ENCODE measurements at regions not wholly inside any gene's neighbourhood (a gene's known extent, or its start where the extent isn't known, plus 50 kb on each side); places are given as distances from the start of the nearest gene placed in this dataset.
A peak's percentile ranks its signal among the peaks of the same experiment; 100 is the strongest.
"Not testable (repeated sequence)": the region's sequence is repeated elsewhere in the genome, so short reads cannot be mapped to it uniquely, and the experiment has no call there.

DNA sequence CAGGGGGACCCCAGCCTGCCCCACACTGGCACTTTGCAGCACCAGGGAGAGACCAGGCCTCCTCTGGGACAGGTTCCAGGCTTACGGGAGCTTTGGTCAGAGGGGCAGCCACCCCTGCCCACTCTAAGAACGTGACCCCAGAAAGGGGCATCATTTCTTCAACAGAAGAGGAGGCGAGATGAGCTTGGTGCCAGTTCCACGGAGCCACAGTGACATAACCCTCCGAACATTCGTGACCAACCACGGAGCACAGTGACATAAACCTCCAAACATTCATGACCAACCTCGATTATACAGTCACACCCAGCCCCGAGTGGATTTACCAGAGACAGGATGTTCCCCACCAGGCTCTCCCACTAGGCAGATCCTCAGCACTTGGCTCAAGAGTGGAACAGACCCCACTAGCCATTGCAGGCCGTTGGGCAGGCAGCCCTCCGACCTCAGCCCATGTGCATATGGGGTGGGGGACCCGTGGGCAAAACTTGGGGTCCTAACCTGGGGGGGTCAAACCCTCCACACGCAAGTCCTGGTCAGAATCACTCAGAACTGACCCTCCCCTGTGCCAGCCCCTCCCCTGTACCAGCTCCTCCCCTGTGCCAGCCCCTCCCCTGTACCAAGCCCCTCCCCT lies 112.9 kb downstream of the METRNL start:
- no peak overlapping the region for H3K27ac ChIP-seq (ENCODE audit: low read depth, low read length)
- no peaks in the 10 kb centered on the region for H3K36me3 ChIP-seq (ENCODE audit: control insufficient read depth in 3 of 3, insufficient read depth in 3 of 3, low read length in 3 of 3)
- no peak overlapping the region for H3K9ac ChIP-seq (ENCODE audit: low read depth in 1 of 3, low read length in 3 of 3)
- peaks cover 0 to 37% (median 8%) of the 10 kb centered on the region in 3 donors for H3K27me3 ChIP-seq (ENCODE audit: control insufficient read depth in 3 of 3, insufficient read depth in 3 of 3, low read length in 3 of 3)
- peaks cover 15 to 28% (median 24%) of the 10 kb centered on the region in 3 donors for H3K4me1 ChIP-seq (ENCODE audit: control insufficient read depth in 3 of 3, insufficient read depth in 3 of 3, low read length in 3 of 3)
- H3K4me3 ChIP-seq (ENCODE audit: low read length in 3 of 3), result no peak overlapping the region
- H3K9me3 ChIP-seq (ENCODE audit: control insufficient read depth in 3 of 3, low read length in 3 of 3), result peaks cover 0 to 7% (median 0%) of the 10 kb centered on the region in 3 donors

DNA sequence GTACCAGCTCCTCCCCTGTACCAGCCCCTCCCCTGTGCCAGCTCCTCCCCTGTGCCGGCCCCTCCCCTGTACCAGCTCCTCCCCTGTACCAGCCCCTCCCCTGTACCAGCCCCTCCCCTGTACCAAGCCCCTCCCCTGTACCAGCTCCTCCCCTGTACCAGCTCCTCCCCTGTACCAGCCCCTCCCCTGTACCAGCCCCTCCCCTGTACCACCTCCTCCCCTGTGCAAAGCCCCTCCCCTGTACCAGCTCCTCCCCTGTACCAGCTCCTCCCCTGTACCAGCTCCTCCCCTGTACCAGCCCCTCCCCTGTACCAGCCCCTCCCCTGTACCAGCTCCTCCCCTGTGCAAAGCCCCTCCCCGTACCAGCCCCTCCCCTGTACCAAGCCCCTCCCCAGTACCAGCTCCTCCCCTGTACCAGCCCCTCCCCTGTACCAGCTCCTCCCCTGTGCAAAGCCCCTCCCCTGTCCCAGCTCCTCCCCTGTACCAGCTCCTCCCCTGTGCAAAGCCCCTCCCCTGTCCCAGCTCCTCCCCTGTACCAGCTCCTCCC lies 113.5 kb downstream of the METRNL start:
- not testable (repeated sequence) for H3K9me3 ChIP-seq (ENCODE audit: control insufficient read depth in 3 of 3, low read length in 3 of 3); H3K36me3 ChIP-seq (ENCODE audit: control insufficient read depth in 3 of 3, insufficient read depth in 3 of 3, low read length in 3 of 3); H3K27ac ChIP-seq (ENCODE audit: low read depth, low read length); H3K4me3 ChIP-seq (ENCODE audit: low read length in 3 of 3); H3K9ac ChIP-seq (ENCODE audit: low read depth in 1 of 3, low read length in 3 of 3)
- peaks cover 0 to 37% (median 8%) of the 10 kb centered on the region in 3 donors for H3K27me3 ChIP-seq (ENCODE audit: control insufficient read depth in 3 of 3, insufficient read depth in 3 of 3, low read length in 3 of 3)
- H3K4me1 ChIP-seq (ENCODE audit: control insufficient read depth in 3 of 3, insufficient read depth in 3 of 3, low read length in 3 of 3), result peaks cover 15 to 28% (median 24%) of the 10 kb centered on the region in 3 donors

DNA sequence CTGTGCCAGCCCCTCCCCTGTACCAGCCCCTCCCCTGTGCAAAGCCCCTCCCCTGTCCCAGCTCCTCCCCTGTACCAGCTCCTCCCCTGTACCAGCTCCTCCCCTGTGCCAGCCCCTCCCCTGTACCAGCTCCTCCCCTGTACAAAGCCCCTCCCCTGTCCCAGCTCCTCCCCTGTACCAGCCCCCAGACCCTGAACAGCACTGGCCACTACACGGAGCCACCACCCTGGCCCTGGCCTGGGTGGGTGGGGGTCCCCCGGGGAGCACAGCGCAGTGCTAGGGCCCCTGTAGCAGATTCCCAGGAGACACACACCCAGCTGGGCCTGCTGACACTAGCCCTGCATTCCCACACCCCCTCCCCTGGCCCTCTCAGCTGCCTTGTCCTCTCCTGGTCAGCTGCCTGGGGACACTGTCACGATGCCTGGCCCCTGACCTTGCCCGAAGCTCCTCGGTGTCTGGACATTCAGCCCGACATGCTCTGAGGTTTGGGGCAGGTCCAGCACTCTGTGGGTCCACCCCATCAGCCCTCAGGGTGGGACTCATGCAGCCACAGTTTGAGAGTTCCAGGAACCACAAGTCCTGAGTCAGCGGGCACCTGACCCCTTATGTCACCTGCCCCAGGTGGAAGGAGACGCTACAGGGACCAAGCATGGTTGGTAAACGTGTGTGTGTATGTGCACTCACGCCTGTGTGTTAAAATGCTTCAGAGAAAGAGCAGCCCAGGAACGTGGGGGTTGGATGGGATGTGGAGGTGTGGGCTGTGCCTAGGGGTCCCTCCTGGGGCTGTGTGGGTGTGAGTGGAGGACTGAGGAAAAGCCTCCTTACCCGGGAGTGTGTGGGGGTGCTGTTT lies 114.2 kb downstream of the METRNL start:
- Histone ChIP-seq H3K4me3 (ENCODE audit: low read length in 3 of 3) (no peak overlapping the region), H3K36me3 (ENCODE audit: control insufficient read depth in 3 of 3, insufficient read depth in 3 of 3, low read length in 3 of 3) (no peaks in the 10 kb centered on the region), H3K9ac (ENCODE audit: low read depth in 1 of 3, low read length in 3 of 3) (peak overlapping the region in 1 of 3 donors; percentile 8), H3K9me3 (ENCODE audit: control insufficient read depth in 3 of 3, low read length in 3 of 3) (no peaks in the 10 kb centered on the region), H3K27me3 (ENCODE audit: control insufficient read depth in 3 of 3, insufficient read depth in 3 of 3, low read length in 3 of 3) (peaks cover 0 to 37% (median 8%) of the 10 kb centered on the region in 3 donors), H3K4me1 (ENCODE audit: control insufficient read depth in 3 of 3, insufficient read depth in 3 of 3, low read length in 3 of 3) (peaks cover 15 to 30% (median 24%) of the 10 kb centered on the region in 3 donors), H3K27ac (ENCODE audit: low read depth, low read length) (peak overlapping the region; percentile 12)

DNA sequence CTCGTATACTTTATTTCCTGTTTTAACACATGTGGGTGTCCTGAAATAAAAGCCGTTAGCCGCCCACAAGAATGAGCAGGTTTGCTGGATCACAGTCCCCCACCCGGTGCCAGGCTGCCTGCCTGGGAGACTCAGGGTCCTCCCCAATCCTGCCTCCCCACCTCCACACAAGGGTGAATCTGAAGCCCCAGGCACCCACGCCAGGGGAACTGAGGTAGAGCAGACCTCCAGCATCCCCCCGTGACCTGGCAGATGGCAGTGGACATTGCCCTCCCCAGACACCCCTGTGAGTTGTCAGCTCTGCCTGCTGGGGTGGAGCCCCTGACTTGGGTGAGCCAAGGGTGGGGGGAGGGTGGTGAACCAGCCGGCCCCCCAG lies 114.8 kb downstream of the METRNL start:
- Histone ChIP-seq H3K4me3 (ENCODE audit: low read length in 3 of 3) (no peak overlapping the region), H3K36me3 (ENCODE audit: control insufficient read depth in 3 of 3, insufficient read depth in 3 of 3, low read length in 3 of 3) (no peaks in the 10 kb centered on the region), H3K27ac (ENCODE audit: low read depth, low read length) (no peak overlapping the region), H3K4me1 (ENCODE audit: control insufficient read depth in 3 of 3, insufficient read depth in 3 of 3, low read length in 3 of 3) (peaks cover 18 to 36% (median 28%) of the 10 kb centered on the region in 3 donors), H3K9me3 (ENCODE audit: control insufficient read depth in 3 of 3, low read length in 3 of 3) (no peaks in the 10 kb centered on the region), H3K27me3 (ENCODE audit: control insufficient read depth in 3 of 3, insufficient read depth in 3 of 3, low read length in 3 of 3) (peaks cover 0 to 35% (median 2%) of the 10 kb centered on the region in 3 donors), H3K9ac (ENCODE audit: low read depth in 1 of 3, low read length in 3 of 3) (no peak overlapping the region)

GRCh38 chr17:83194761-83195329 lies 115.4 kb downstream of the METRNL start:
- Histone ChIP-seq H3K9ac (ENCODE audit: low read depth in 1 of 3, low read length in 3 of 3) (no peak overlapping the region), H3K9me3 (ENCODE audit: control insufficient read depth in 3 of 3, low read length in 3 of 3) (no peaks in the 10 kb centered on the region), H3K4me3 (ENCODE audit: low read length in 3 of 3) (no peak overlapping the region), H3K36me3 (ENCODE audit: control insufficient read depth in 3 of 3, insufficient read depth in 3 of 3, low read length in 3 of 3) (no peaks in the 10 kb centered on the region), H3K4me1 (ENCODE audit: control insufficient read depth in 3 of 3, insufficient read depth in 3 of 3, low read length in 3 of 3) (peaks cover 21 to 42% (median 34%) of the 10 kb centered on the region in 3 donors), H3K27ac (ENCODE audit: low read depth, low read length) (peak overlapping the region; percentile 32), H3K27me3 (ENCODE audit: control insufficient read depth in 3 of 3, insufficient read depth in 3 of 3, low read length in 3 of 3) (peaks cover 0 to 30% (median 2%) of the 10 kb centered on the region in 3 donors)

- H3K9me3 ChIP-seq (ENCODE audit: control insufficient read depth in 3 of 3, low read length in 3 of 3), result no peaks in the 10 kb centered on the region
- H3K36me3 ChIP-seq (ENCODE audit: control insufficient read depth in 3 of 3, insufficient read depth in 3 of 3, low read length in 3 of 3), result no peaks in the 10 kb centered on the region
- H3K4me1 ChIP-seq (ENCODE audit: control insufficient read depth in 3 of 3, insufficient read depth in 3 of 3, low read length in 3 of 3), result peaks cover 22 to 49% (median 41%) of the 10 kb centered on the region in 3 donors
- H3K9ac ChIP-seq (ENCODE audit: low read depth in 1 of 3, low read length in 3 of 3), result peak overlapping the region in 1 of 3 donors; percentile 50
- H3K27me3 ChIP-seq (ENCODE audit: control insufficient read depth in 3 of 3, insufficient read depth in 3 of 3, low read length in 3 of 3), result peaks cover 0 to 27% (median 2%) of the 10 kb centered on the region in 3 donors
- peak overlapping the region; percentile 32 for H3K27ac ChIP-seq (ENCODE audit: low read depth, low read length)
- no peak overlapping the region for H3K4me3 ChIP-seq (ENCODE audit: low read length in 3 of 3)
Measured at GRCh38 chr17:83195330-83196023, 116.1 kb downstream of the METRNL start.

GRCh38 chr17:83196024-83196365 lies 116.6 kb downstream of the METRNL start:
- no peaks in the 10 kb centered on the region for H3K9me3 ChIP-seq (ENCODE audit: control insufficient read depth in 3 of 3, low read length in 3 of 3)
- peak overlapping the region in 1 of 3 donors; percentile 50 for H3K9ac ChIP-seq (ENCODE audit: low read depth in 1 of 3, low read length in 3 of 3)
- no peak overlapping the region for H3K4me3 ChIP-seq (ENCODE audit: low read length in 3 of 3)
- H3K36me3 ChIP-seq (ENCODE audit: control insufficient read depth in 3 of 3, insufficient read depth in 3 of 3, low read length in 3 of 3), result no peaks in the 10 kb centered on the region
- peak overlapping the region; percentile 32 for H3K27ac ChIP-seq (ENCODE audit: low read depth, low read length)
- peaks cover 27 to 54% (median 46%) of the 10 kb centered on the region in 3 donors for H3K4me1 ChIP-seq (ENCODE audit: control insufficient read depth in 3 of 3, insufficient read depth in 3 of 3, low read length in 3 of 3)
- H3K27me3 ChIP-seq (ENCODE audit: control insufficient read depth in 3 of 3, insufficient read depth in 3 of 3, low read length in 3 of 3), result peaks cover 0 to 24% (median 2%) of the 10 kb centered on the region in 3 donors

- peaks cover 0 to 23% (median 2%) of the 10 kb centered on the region in 3 donors for H3K27me3 ChIP-seq (ENCODE audit: control insufficient read depth in 3 of 3, insufficient read depth in 3 of 3, low read length in 3 of 3)
- H3K36me3 ChIP-seq (ENCODE audit: control insufficient read depth in 3 of 3, insufficient read depth in 3 of 3, low read length in 3 of 3), result no peaks in the 10 kb centered on the region
- no peaks in the 10 kb centered on the region for H3K9me3 ChIP-seq (ENCODE audit: control insufficient read depth in 3 of 3, low read length in 3 of 3)
- H3K27ac ChIP-seq (ENCODE audit: low read depth, low read length), result peak overlapping the region; percentile 32
- no peak overlapping the region for H3K4me3 ChIP-seq (ENCODE audit: low read length in 3 of 3)
- H3K4me1 ChIP-seq (ENCODE audit: control insufficient read depth in 3 of 3, insufficient read depth in 3 of 3, low read length in 3 of 3), result peaks cover 31 to 57% (median 50%) of the 10 kb centered on the region in 3 donors
- H3K9ac ChIP-seq (ENCODE audit: low read depth in 1 of 3, low read length in 3 of 3), result peak overlapping the region in 1 of 3 donors; percentile 50
Measured at GRCh38 chr17:83196366-83196765, 117.0 kb downstream of the METRNL start.

- no peak overlapping the region for H3K9ac ChIP-seq (ENCODE audit: low read depth in 1 of 3, low read length in 3 of 3)
- peaks cover 0 to 16% (median 2%) of the 10 kb centered on the region in 3 donors for H3K27me3 ChIP-seq (ENCODE audit: control insufficient read depth in 3 of 3, insufficient read depth in 3 of 3, low read length in 3 of 3)
- H3K4me3 ChIP-seq (ENCODE audit: low read length in 3 of 3), result no peak overlapping the region
- H3K27ac ChIP-seq (ENCODE audit: low read depth, low read length), result peak overlapping the region; percentile 32
- H3K36me3 ChIP-seq (ENCODE audit: control insufficient read depth in 3 of 3, insufficient read depth in 3 of 3, low read length in 3 of 3), result no peaks in the 10 kb centered on the region
- H3K9me3 ChIP-seq (ENCODE audit: control insufficient read depth in 3 of 3, low read length in 3 of 3), result no peaks in the 10 kb centered on the region
- peaks cover 39 to 66% (median 54%) of the 10 kb centered on the region in 3 donors for H3K4me1 ChIP-seq (ENCODE audit: control insufficient read depth in 3 of 3, insufficient read depth in 3 of 3, low read length in 3 of 3)
Measured at GRCh38 chr17:83196973-83197880, 117.8 kb downstream of the METRNL start.

Measured in skeletal muscle tissue (tissue), 3 donors.